ENCODE measurements at regions not wholly inside any gene's neighbourhood (a gene's known extent, or its start where the extent isn't known, plus 50 kb on each side); places are given as distances from the start of the nearest gene placed in this dataset.

GRCh38 chr7:85316489-85316888 lies 129.6 kb upstream of the SEMA3D start:
- no peak for TF ChIP-seq EZH2 (IDR thresholded peaks at IDR 0.05; ENCODE audit: low read length, missing control alignments)
- no peak for TF ChIP-seq CTCF (conservative IDR thresholded peaks at IDR 0.05 in 1 of 2, IDR thresholded peaks at IDR 0.05 in 1 of 2; ENCODE audit: low read depth in 1 of 2, low read length in 2 of 2)
